Neural cell (in vitro differentiated cells): ENCODE measurements at regions not wholly inside any gene's neighbourhood (a gene's known extent, or its start where the extent isn't known, plus 50 kb on each side); places are given as distances from the start of the nearest gene placed in this dataset.

Source experiments
- H2AFZ ChIP-seq: fragments of 200-600, 300-800 bp; sonication (generic), shearing (Covaris generic); 2 replicates; pipeline ENCODE4 v1.6.0; 2014; ENCODE audit warnings: low read depth, mild to moderate bottlenecking, antibody characterized with exemption, low read length, moderate library complexity
- H3F3A ChIP-seq: fragments of 200-600 bp; shearing (Covaris generic); 2 replicates; pipeline ENCODE4 v1.6.1; 2016; ENCODE audit warnings: mild to moderate bottlenecking, moderate library complexity, mixed read lengths, antibody characterized with exemption, low read length; ENCODE audit not compliant: insufficient read depth, poor library complexity, severe bottlenecking
- H3K27ac ChIP-seq: fragments of 200-600, 300-800 bp; sonication (generic), shearing (Covaris generic); 2 replicates; pipeline ENCODE4 v1.5.1; 2014; ENCODE audit warnings: mild to moderate bottlenecking, low read length, moderate library complexity
- H3K27me3 ChIP-seq: fragments of 300-800, 200-600 bp; sonication (generic), shearing (Covaris generic); 2 replicates; pipeline ENCODE4 v1.6.0; 2014; ENCODE audit warnings: mild to moderate bottlenecking, low read depth, low read length, moderate library complexity; ENCODE audit not compliant: insufficient read depth
- H3K36me3 ChIP-seq: fragments of 300-800, 200-600 bp; sonication (generic), shearing (Covaris generic); 2 replicates; pipeline ENCODE4 v1.5.1; 2014; ENCODE audit warnings: mild to moderate bottlenecking, antibody characterized with exemption, low read length, moderate library complexity; ENCODE audit not compliant: insufficient read depth
- H3K4me2 ChIP-seq: fragments of 300-800, 200-600 bp; sonication (generic), shearing (Covaris generic); 2 replicates; pipeline ENCODE4 v1.6.0; 2014; ENCODE audit warnings: mild to moderate bottlenecking, low read length
- H3K4me3 ChIP-seq: fragments of 300-800, 200-600 bp; sonication (generic), shearing (Covaris generic); 2 replicates; pipeline ENCODE4 v1.5.1; 2014; ENCODE audit warnings: mild to moderate bottlenecking, low read length, moderate library complexity
- H3K79me2 ChIP-seq: fragments of 200-600 bp; shearing (Covaris generic); replicated peaks from 2 replicates; pipeline ENCODE4 v1.6.0; 2014; ENCODE audit warnings: mild to moderate bottlenecking, low read length, moderate library complexity; ENCODE audit not compliant: insufficient read depth
- H3K9ac ChIP-seq: fragments of 300-800, 200-600 bp; sonication (generic), shearing (Covaris generic); 2 replicates; pipeline ENCODE4 v1.6.1; 2016; ENCODE audit warnings: mild to moderate bottlenecking, low read length, mixed read lengths
- H3K9me2 ChIP-seq: fragments of 200-600 bp; shearing (Covaris generic); 2 replicates; pipeline ENCODE4 v1.6.1; 2016; ENCODE audit warnings: mild to moderate bottlenecking, low read length, mixed read lengths; ENCODE audit not compliant: insufficient read depth
- H3K9me3 ChIP-seq: fragments of 200-600, 300-800 bp; sonication (generic), shearing (Covaris generic); 2 replicates; pipeline ENCODE4 v1.6.1; 2016; ENCODE audit warnings: mild to moderate bottlenecking, mixed run types, low read length, moderate library complexity, mixed read lengths
- H4K20me1 ChIP-seq: fragments of 200-600 bp; shearing (Covaris generic); 2 replicates; pipeline ENCODE4 v1.6.1; 2016; ENCODE audit warnings: mild to moderate bottlenecking, mixed run types; ENCODE audit not compliant: insufficient read depth
- CTCF ChIP-seq: fragments of 450-650 bp; IDR thresholded peaks from 2 replicates; pipeline ENCODE4 v1.5.1; 2014; ENCODE audit warnings: antibody characterized with exemption, mild to moderate bottlenecking, moderate library complexity; ENCODE audit not compliant: poor library complexity, severe bottlenecking
- EP300 ChIP-seq: fragments of 450-650 bp; conservative IDR thresholded peaks from 2 replicates; pipeline ENCODE4 v1.6.1; 2014; ENCODE audit warnings: antibody characterized with exemption, mild to moderate bottlenecking, moderate library complexity; ENCODE audit not compliant: poor library complexity, severe bottlenecking
- EZH2 ChIP-seq: fragments of 200-600, 300-800 bp; shearing (Covaris generic), sonication (generic); IDR thresholded peaks from 2 replicates; pipeline ENCODE4 v1.6.1; 2014; ENCODE audit warnings: antibody characterized with exemption, low read length, borderline replicate concordance, mild to moderate bottlenecking; ENCODE audit not compliant: insufficient read depth, poor library complexity, severe bottlenecking
- MXI1 ChIP-seq: fragments of 450-650 bp; conservative IDR thresholded peaks from 2 replicates; pipeline ENCODE4 v1.6.1; 2014; ENCODE audit warnings: antibody characterized with exemption, mild to moderate bottlenecking; ENCODE audit not compliant: poor library complexity, severe bottlenecking
- POLR2AphosphoS5 ChIP-seq: IDR thresholded peaks from 2 replicates; pipeline ENCODE4 v1.6.1; 2012
- RAD21 ChIP-seq: fragments of 450-650 bp; conservative IDR thresholded peaks from 2 replicates; pipeline ENCODE4 v1.6.1; 2014; ENCODE audit warnings: antibody characterized with exemption, mild to moderate bottlenecking, moderate library complexity
- REST ChIP-seq: IDR thresholded peaks from 2 replicates; pipeline ENCODE4 v1.6.1; 2012; ENCODE audit warnings: borderline replicate concordance
- SMC3 ChIP-seq: fragments of 450-650 bp; conservative IDR thresholded peaks from 2 replicates; pipeline ENCODE4 v1.6.1; 2014; ENCODE audit warnings: antibody characterized with exemption, mild to moderate bottlenecking, moderate library complexity; ENCODE audit not compliant: poor library complexity
- TAF1 ChIP-seq: IDR thresholded peaks from 2 replicates; pipeline ENCODE4 v1.6.1; 2012; ENCODE audit warnings: low read depth

GRCh38 chr5:42338136-42338535, 85.1 kb upstream of the GHR start:
- TF ChIP-seq RAD21, result no peak
- no peak for TF ChIP-seq REST
- TF ChIP-seq EP300, result no peak
- no peak for TF ChIP-seq EZH2
- TF ChIP-seq TAF1, result no peak
- no peak for TF ChIP-seq MXI1
- no peak for TF ChIP-seq POLR2AphosphoS5
- TF ChIP-seq SMC3, result no peak
- TF ChIP-seq CTCF, result no peak
- H3K27ac ChIP-seq, result no peak overlapping the region
- no peak overlapping the region for H3K4me3 ChIP-seq
- H3K4me2 ChIP-seq, result no peak overlapping the region
- H3K27me3 ChIP-seq, result no peaks in the 10 kb centered on the region
- H3F3A ChIP-seq, result no peaks in the 10 kb centered on the region
- H4K20me1 ChIP-seq, result no peaks in the 10 kb centered on the region
- no peaks in the 10 kb centered on the region for H3K9me3 ChIP-seq
- no peaks in the 10 kb centered on the region for H3K9me2 ChIP-seq
- H3K9ac ChIP-seq, result no peak overlapping the region
- no peaks in the 10 kb centered on the region for H3K79me2 ChIP-seq
- H2AFZ ChIP-seq, result no peak overlapping the region
- H3K36me3 ChIP-seq, result no peaks in the 10 kb centered on the region

GRCh38 chr5:42349163-42349562, 74.1 kb upstream of the GHR start:
- Histone ChIP-seq H3K36me3 (no peaks in the 10 kb centered on the region), H3K27ac (no peak overlapping the region), H2AFZ (no peak overlapping the region), H3K9ac (no peak overlapping the region), H3K27me3 (no peaks in the 10 kb centered on the region), H3K4me2 (no peak overlapping the region), H3K9me2 (no peaks in the 10 kb centered on the region), H4K20me1 (no peaks in the 10 kb centered on the region), H3K4me3 (no peak overlapping the region), H3F3A (no peaks in the 10 kb centered on the region), H3K9me3 (no peaks in the 10 kb centered on the region), H3K79me2 (no peaks in the 10 kb centered on the region)
- TF ChIP-seq EP300 (no peak), RAD21 (no peak), REST (no peak), TAF1 (no peak), EZH2 (no peak), POLR2AphosphoS5 (no peak), SMC3 (no peak), MXI1 (no peak), CTCF (no peak)
